ENCODE measurements at regions not wholly inside any gene's neighbourhood (a gene's known extent, or its start where the extent isn't known, plus 50 kb on each side); places are given as distances from the start of the nearest gene placed in this dataset.

DNA sequence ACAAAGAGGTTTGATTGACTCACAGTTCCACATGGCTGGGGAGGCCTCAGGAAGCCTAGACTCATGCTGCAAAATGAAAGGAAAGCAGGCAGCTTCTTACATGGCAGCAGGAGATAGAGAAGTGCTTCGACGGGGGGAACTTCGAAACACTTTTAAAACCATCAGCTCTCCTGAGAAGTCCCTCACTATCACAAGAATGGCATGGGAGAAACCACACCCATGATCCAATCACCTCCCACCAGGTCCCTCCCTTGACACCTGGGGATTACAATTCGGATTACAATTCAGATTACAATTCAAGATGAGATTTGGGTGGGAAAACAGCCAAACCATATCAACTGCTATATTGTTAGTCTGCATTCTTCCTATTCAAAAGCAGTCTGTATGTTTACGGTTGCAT lies 322.3 kb upstream of the ISL1 start:
- TF ChIP-seq, protein P1, sequence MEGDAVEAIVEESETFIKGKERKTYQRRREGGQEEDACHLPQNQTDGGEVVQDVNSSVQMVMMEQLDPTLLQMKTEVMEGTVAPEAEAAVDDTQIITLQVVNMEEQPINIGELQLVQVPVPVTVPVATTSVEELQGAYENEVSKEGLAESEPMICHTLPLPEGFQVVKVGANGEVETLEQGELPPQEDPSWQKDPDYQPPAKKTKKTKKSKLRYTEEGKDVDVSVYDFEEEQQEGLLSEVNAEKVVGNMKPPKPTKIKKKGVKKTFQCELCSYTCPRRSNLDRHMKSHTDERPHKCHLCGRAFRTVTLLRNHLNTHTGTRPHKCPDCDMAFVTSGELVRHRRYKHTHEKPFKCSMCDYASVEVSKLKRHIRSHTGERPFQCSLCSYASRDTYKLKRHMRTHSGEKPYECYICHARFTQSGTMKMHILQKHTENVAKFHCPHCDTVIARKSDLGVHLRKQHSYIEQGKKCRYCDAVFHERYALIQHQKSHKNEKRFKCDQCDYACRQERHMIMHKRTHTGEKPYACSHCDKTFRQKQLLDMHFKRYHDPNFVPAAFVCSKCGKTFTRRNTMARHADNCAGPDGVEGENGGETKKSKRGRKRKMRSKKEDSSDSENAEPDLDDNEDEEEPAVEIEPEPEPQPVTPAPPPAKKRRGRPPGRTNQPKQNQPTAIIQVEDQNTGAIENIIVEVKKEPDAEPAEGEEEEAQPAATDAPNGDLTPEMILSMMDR (conservative IDR thresholded peaks at IDR 0.05; ENCODE audit: low read depth, low read length): no peak
- no peak for TF ChIP-seq EZH2 (IDR thresholded peaks at IDR 0.05; ENCODE audit: borderline replicate concordance, low read depth, low read length, poor library complexity, severe bottlenecking)
